Tibial nerve (tissue), 4 donors: ENCODE measurements at regions not wholly inside any gene's neighbourhood (a gene's known extent, or its start where the extent isn't known, plus 50 kb on each side); places are given as distances from the start of the nearest gene placed in this dataset.

ENCODE experiments used
- DNase-seq, 2 donors: peaks; one replicate each; pipeline ENCODE4 v3.0.0-alpha.2; 2019; ENCODE audit warnings: low spot score in 2 of 2
- H3K27ac ChIP-seq, 4 donors: fragments of 200-600 bp; sonication (generic) in 3 of 4; one replicate each; pipeline ENCODE4 v1.5.1; 2017 to 2019; ENCODE audit warnings: mild to moderate bottlenecking in 1 of 4
- H3K27me3 ChIP-seq, 2 donors: fragments of 200-600 bp; sonication (generic) in 1 of 2; one replicate each; pipeline versions ENCODE4 v1.5.1 to v1.6.0; 2017 to 2019
- H3K36me3 ChIP-seq, 3 donors: fragments of 200-600 bp; sonication (generic); one replicate each; pipeline ENCODE4 v1.5.1; 2018 to 2019
- H3K4me1 ChIP-seq, 4 donors: fragments of 200-600 bp; sonication (generic) in 3 of 4; one replicate each; pipeline ENCODE4 v1.5.1; 2017 to 2019
- H3K4me3 ChIP-seq, 4 donors: fragments of 200-600 bp; sonication (generic) in 3 of 4; one replicate each; pipeline ENCODE4 v1.5.1; 2017 to 2019; ENCODE audit warnings: mild to moderate bottlenecking in 1 of 4, moderate library complexity in 1 of 4
- H3K9me3 ChIP-seq, 4 donors: fragments of 200-600 bp; sonication (generic) in 3 of 4; one replicate each; pipeline ENCODE4 v1.5.1; 2017 to 2019
- CTCF ChIP-seq, 5 experiments: fragments of 200-600 bp in 3 of 5; fragments of 450-650 bp in 2 of 5; sonication (generic) in 3 of 5; IDR thresholded peaks; one replicate each; pipeline ENCODE4 v1.5.1; 2016 to 2019; ENCODE audit warnings: antibody characterized with exemption in 5 of 5, mild to moderate bottlenecking in 3 of 5, moderate library complexity in 2 of 5
- EP300 ChIP-seq, 2 donors: sonication (generic); formaldehyde crosslinking; IDR thresholded peaks; one replicate each; pipeline ENCODE4 v1.6.1; 2017; ENCODE audit warnings: antibody characterized with exemption in 2 of 2, mild to moderate bottlenecking in 1 of 2
- POLR2A ChIP-seq, 2 donors: fragments of 450-650 bp; IDR thresholded peaks; one replicate each; pipeline ENCODE4 v1.6.1; 2017; ENCODE audit warnings: antibody characterized with exemption in 2 of 2, mild to moderate bottlenecking in 2 of 2, moderate library complexity in 2 of 2
- WGBS, 2 donors: methylation state at CpG; one replicate each; pipeline ENCODE4 v1.1.5; 2018; 5-methylcytosine and 5-hydroxymethylcytosine counted together

GRCh38 chr5:6838736-6839135 is 125.5 kb downstream of the TENT4A start:
- WGBS, 2 donors = 72 to 74% methylated on average over 6 of the region's 6 CpGs
- Histone ChIP-seq H3K9me3 (no peaks in the 10 kb centered on the region), H3K4me1 (no peaks in the 10 kb centered on the region), H3K4me3 (no peak overlapping the region), H3K36me3 (no peaks in the 10 kb centered on the region), H3K27ac (no peak overlapping the region), H3K27me3 (no peaks in the 10 kb centered on the region)
- TF ChIP-seq CTCF (IDR thresholded peaks at IDR 0.05) = no peak
- TF ChIP-seq EP300 (IDR thresholded peaks at IDR 0.05) = no peak
- no peak for DNase-seq

GRCh38 chr5:6840136-6840793 is 127.0 kb downstream of the TENT4A start:
- WGBS, 2 donors = 40 to 56% methylated on average over 6 to 7 of the region's 7 CpGs
- H3K27ac ChIP-seq = no peak overlapping the region
- no peak for DNase-seq
- no peak overlapping the region for H3K4me3 ChIP-seq
- H3K36me3 ChIP-seq = no peaks in the 10 kb centered on the region
- H3K4me1 ChIP-seq = no peaks in the 10 kb centered on the region
- TF ChIP-seq CTCF (IDR thresholded peaks at IDR 0.05) (no peak), EP300 (IDR thresholded peaks at IDR 0.05) (no peak), POLR2A (IDR thresholded peaks at IDR 0.05) (no peak)
- no peaks in the 10 kb centered on the region for H3K9me3 ChIP-seq
- no peaks in the 10 kb centered on the region for H3K27me3 ChIP-seq

GRCh38 chr5:6843335-6843734 is 130.1 kb downstream of the TENT4A start:
- H3K27me3 ChIP-seq = no peaks in the 10 kb centered on the region
- H3K4me3 ChIP-seq = no peak overlapping the region
- no peaks in the 10 kb centered on the region for H3K4me1 ChIP-seq
- DNase-seq = no peak
- 87 to 92% methylated on average over 2 of the region's 2 CpGs for WGBS, 2 donors
- H3K9me3 ChIP-seq = peaks cover 0 to 3% (median 0%) of the 10 kb centered on the region in 4 donors
- no peaks in the 10 kb centered on the region for H3K36me3 ChIP-seq
- TF ChIP-seq EP300 (IDR thresholded peaks at IDR 0.05) = no peak
- TF ChIP-seq CTCF (IDR thresholded peaks at IDR 0.05) = no peak
- TF ChIP-seq POLR2A (IDR thresholded peaks at IDR 0.05) = no peak
- no peak overlapping the region for H3K27ac ChIP-seq

- TF ChIP-seq CTCF (IDR thresholded peaks at IDR 0.05) = no peak
- no peak for TF ChIP-seq POLR2A (IDR thresholded peaks at IDR 0.05)
- 82 to 88% methylated on average over 8 of the region's 8 CpGs for WGBS, 2 donors
- no peaks in the 10 kb centered on the region for H3K27me3 ChIP-seq
These were observed 130.6 kb downstream of the TENT4A start for GRCh38 chr5:6843821-6844220.

GRCh38 chr5:6845856-6846255 is 132.6 kb downstream of the TENT4A start:
- H3K36me3 ChIP-seq = no peaks in the 10 kb centered on the region
- no peak overlapping the region for H3K27ac ChIP-seq
- 83 to 90% methylated on average over 13 to 16 of the region's 17 CpGs for WGBS, 2 donors
- TF ChIP-seq EP300 (IDR thresholded peaks at IDR 0.05) (no peak), CTCF (IDR thresholded peaks at IDR 0.05) (no peak), POLR2A (IDR thresholded peaks at IDR 0.05) (no peak)
- no peaks in the 10 kb centered on the region for H3K4me1 ChIP-seq
- no peak for DNase-seq
- H3K9me3 ChIP-seq = peaks cover 0 to 9% (median 0%) of the 10 kb centered on the region in 4 donors
- no peaks in the 10 kb centered on the region for H3K27me3 ChIP-seq
- H3K4me3 ChIP-seq = no peak overlapping the region

More at GRCh38 chr5:6843821-6844220, 130.6 kb downstream of the TENT4A start:
- H3K4me3 ChIP-seq = no peak overlapping the region
- DNase-seq = no peak
- no peaks in the 10 kb centered on the region for H3K4me1 ChIP-seq
- H3K36me3 ChIP-seq = no peaks in the 10 kb centered on the region
- H3K27ac ChIP-seq = no peak overlapping the region
- H3K9me3 ChIP-seq = peaks cover 0 to 3% (median 0%) of the 10 kb centered on the region in 4 donors
